ENCODE measurements at regions not wholly inside any gene's neighbourhood (a gene's known extent, or its start where the extent isn't known, plus 50 kb on each side); places are given as distances from the start of the nearest gene placed in this dataset.
A peak's percentile ranks its signal among the peaks of the same experiment; 100 is the strongest.
"Not testable (repeated sequence)": the region's sequence is repeated elsewhere in the genome, so short reads cannot be mapped to it uniquely, and the experiment has no call there.

DNA sequence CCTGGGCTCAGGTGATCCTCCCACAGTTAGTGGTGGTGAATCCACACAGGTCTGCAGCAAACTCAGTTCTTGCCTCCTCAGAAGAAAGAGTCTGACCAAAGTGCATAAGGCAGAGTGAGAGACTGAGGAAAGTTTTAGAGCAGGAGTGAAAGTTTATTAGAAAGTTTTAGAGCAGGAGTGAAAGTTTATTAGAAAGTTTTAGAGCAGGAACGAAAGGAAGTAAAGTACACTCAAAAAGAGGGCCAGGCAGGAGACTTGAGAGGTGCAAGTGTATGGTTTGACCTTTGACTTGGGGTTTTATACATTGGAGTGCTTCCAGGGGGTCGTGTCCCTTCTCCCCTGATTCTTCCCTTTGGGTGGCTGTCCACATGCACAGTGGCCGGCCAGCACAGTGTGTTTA, 84.2 kb downstream of the LSM3 start:
- H3K9ac ChIP-seq (ENCODE audit: low read depth, low read length), result no peak overlapping the region
- H3K27me3 ChIP-seq (ENCODE audit: insufficient read depth, low read length), result no peaks in the 10 kb centered on the region
- H3K27ac ChIP-seq (ENCODE audit: low read length), result no peak overlapping the region
- H3K4me1 ChIP-seq (ENCODE audit: insufficient read depth, low read length), result no peaks in the 10 kb centered on the region
- no peak overlapping the region for H3K4me3 ChIP-seq (ENCODE audit: low read length)
- H3K36me3 ChIP-seq (ENCODE audit: insufficient read depth, low read depth, low read length), result no peaks in the 10 kb centered on the region
- H3K9me3 ChIP-seq (ENCODE audit: insufficient read depth, low read depth, low read length), result no peaks in the 10 kb centered on the region

DNA sequence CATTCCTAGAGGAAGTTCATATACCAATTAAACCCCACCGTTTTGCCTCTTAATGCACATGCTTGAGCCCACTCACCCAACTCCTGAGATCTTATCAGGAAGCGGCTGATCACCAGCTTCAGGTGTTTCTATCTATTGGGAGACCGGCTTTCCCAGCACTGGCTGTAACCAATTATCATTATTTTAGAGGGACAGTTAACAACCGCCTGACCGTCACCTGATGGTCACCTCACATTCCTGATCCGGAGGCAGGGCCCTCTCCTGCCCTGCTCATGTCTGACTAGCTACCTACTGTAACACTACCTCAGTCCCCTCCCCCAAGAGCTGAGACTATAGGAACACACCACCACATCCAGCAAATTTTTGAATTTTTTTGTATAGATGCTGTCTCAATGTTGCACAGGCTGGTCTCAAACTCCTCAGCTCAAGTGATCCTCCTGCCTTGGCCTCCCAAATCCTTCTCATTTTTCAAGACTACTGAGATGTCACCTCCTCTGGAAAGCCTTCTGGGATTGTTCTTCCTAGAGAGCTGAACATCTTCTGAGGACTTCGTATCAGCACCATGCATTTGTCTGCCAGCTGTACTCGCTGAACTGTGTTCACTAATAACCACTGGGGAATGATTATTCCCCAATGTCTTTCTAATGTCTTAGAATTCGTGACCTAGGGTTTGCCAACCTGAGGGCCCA, 84.8 kb downstream of the LSM3 start:
- no peak overlapping the region for H3K27ac ChIP-seq (ENCODE audit: low read length)
- no peak overlapping the region for H3K9ac ChIP-seq (ENCODE audit: low read depth, low read length)
- no peak overlapping the region for H3K4me3 ChIP-seq (ENCODE audit: low read length)
- H3K4me1 ChIP-seq (ENCODE audit: insufficient read depth, low read length), result no peaks in the 10 kb centered on the region
- no peaks in the 10 kb centered on the region for H3K36me3 ChIP-seq (ENCODE audit: insufficient read depth, low read depth, low read length)
- H3K9me3 ChIP-seq (ENCODE audit: insufficient read depth, low read depth, low read length), result no peaks in the 10 kb centered on the region
- no peaks in the 10 kb centered on the region for H3K27me3 ChIP-seq (ENCODE audit: insufficient read depth, low read length)

DNA sequence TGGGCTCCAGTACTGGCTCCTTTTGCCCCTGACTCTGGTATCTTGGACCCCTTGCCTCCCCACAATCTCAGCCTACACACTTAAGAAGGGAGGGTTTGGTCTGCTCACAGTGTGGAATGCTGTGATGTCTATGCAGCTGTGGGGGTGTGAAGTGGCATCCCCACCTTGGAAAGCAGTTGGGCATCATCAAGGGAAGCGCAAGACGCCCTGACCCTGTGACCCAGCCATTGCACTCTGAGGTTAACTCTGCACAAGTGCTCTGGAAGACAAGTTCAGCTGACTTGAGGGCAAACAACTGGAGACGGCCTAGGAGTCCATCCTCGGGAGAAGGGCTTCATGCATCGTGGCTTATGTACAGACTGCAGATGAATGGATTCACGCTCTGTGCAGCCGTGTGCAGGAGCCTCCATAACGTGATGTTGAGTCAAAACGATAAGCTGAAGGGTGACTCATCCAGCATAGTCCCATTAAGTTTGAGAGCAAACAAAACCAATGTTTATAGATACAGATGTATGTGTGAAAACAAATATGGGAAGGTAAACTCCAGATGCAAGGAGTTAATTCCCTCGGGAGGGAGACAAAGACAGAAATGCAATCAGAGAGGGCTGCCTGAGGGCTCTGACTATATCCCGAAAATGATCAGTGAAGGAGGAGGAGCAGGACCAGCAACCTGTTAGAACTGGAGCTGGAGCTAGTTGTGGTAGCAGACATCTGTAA, 86.8 kb downstream of the LSM3 start:
- Histone ChIP-seq H3K4me3 (ENCODE audit: low read length) (no peak overlapping the region), H3K27ac (ENCODE audit: low read length) (no peak overlapping the region), H3K36me3 (ENCODE audit: insufficient read depth, low read depth, low read length) (no peaks in the 10 kb centered on the region), H3K27me3 (ENCODE audit: insufficient read depth, low read length) (no peaks in the 10 kb centered on the region), H3K4me1 (ENCODE audit: insufficient read depth, low read length) (no peaks in the 10 kb centered on the region), H3K9me3 (ENCODE audit: insufficient read depth, low read depth, low read length) (no peaks in the 10 kb centered on the region; the same call in 1 of the 2 replicates), H3K9ac (ENCODE audit: low read depth, low read length) (no peak overlapping the region)

DNA sequence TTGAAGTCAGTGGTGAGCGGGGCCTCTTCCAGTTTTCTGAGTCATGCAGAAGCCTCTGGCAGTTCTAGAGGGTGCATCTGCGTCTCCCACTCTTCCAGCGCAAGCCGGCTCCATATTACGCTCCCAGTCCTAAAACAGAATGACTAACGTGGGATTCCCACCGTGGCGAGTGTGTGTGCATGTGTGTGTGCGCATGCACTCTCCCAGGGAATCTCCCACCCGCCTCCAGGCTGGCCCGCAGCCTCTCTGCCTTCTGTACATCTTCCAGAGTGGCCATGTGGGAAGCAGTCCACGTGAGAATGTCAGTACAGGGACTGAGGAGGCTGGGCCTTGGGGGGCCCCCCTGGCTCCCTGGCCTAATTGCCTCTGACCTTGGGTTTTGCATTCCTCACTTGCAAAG, 87.7 kb downstream of the LSM3 start:
- Histone ChIP-seq H3K9ac (ENCODE audit: low read depth, low read length) (no peak overlapping the region), H3K27ac (ENCODE audit: low read length) (no peak overlapping the region), H3K36me3 (ENCODE audit: insufficient read depth, low read depth, low read length) (no peaks in the 10 kb centered on the region), H3K4me1 (ENCODE audit: insufficient read depth, low read length) (no peaks in the 10 kb centered on the region), H3K27me3 (ENCODE audit: insufficient read depth, low read length) (no peaks in the 10 kb centered on the region), H3K9me3 (ENCODE audit: insufficient read depth, low read depth, low read length) (no peaks in the 10 kb centered on the region; the same call in 1 of the 2 replicates), H3K4me3 (ENCODE audit: low read length) (no peak overlapping the region)

DNA sequence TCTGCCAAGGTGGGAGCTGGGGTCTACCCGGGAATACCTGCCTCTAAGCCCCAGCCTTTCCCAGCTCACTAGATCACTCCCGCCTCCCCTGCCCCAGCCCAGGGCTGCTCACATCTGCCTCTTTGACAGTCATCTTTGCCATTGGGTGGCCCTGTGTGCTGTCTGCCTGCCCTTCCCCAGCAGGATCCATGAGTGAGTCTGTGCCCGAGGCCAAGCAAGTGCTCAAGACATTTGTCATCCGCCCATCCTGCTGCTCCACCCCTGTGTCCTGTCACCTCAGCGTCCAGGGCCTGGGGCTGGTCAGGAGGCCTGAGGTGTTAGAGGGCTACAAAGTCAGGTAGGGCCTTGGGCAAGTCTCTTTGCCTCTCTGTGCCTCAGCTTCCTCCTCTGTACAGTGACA, 89.4 kb downstream of the LSM3 start:
- Histone ChIP-seq H3K27ac (ENCODE audit: low read length) (no peak overlapping the region), H3K36me3 (ENCODE audit: insufficient read depth, low read depth, low read length) (no peaks in the 10 kb centered on the region), H3K4me3 (ENCODE audit: low read length) (no peak overlapping the region), H3K4me1 (ENCODE audit: insufficient read depth, low read length) (no peaks in the 10 kb centered on the region; the same call in 1 of the 2 replicates), H3K9ac (ENCODE audit: low read depth, low read length) (no peak overlapping the region), H3K9me3 (ENCODE audit: insufficient read depth, low read depth, low read length) (no peaks in the 10 kb centered on the region; the same call in 1 of the 2 replicates), H3K27me3 (ENCODE audit: insufficient read depth, low read length) (no peaks in the 10 kb centered on the region)

DNA sequence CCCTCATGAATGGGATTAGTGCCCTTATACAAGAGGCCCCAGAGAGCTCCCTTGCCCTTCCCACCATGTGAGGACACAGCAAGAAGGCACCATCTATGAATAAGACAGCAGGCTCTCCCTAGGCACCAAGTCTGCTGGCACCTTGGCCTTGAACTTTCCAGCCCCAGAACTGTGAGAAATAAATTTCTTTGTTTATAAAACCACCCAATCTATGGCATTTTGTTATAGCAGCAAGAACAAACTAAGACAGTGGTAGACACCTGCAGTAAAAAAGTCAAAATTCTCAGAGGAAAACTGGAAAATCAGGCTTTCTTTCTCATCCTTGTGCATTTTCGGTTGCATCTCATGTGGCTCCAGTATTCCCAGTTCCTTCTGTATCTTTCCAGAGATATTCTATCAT, 90.3 kb downstream of the LSM3 start:
- Histone ChIP-seq H3K4me1 (ENCODE audit: insufficient read depth, low read length) (peaks cover 8% of the 10 kb centered on the region), H3K9ac (ENCODE audit: low read depth, low read length) (no peak overlapping the region), H3K9me3 (ENCODE audit: insufficient read depth, low read depth, low read length) (no peaks in the 10 kb centered on the region; the same call in 1 of the 2 replicates), H3K27ac (ENCODE audit: low read length) (no peak overlapping the region), H3K36me3 (ENCODE audit: insufficient read depth, low read depth, low read length) (no peaks in the 10 kb centered on the region), H3K27me3 (ENCODE audit: insufficient read depth, low read length) (no peaks in the 10 kb centered on the region), H3K4me3 (ENCODE audit: low read length) (no peak overlapping the region)

DNA sequence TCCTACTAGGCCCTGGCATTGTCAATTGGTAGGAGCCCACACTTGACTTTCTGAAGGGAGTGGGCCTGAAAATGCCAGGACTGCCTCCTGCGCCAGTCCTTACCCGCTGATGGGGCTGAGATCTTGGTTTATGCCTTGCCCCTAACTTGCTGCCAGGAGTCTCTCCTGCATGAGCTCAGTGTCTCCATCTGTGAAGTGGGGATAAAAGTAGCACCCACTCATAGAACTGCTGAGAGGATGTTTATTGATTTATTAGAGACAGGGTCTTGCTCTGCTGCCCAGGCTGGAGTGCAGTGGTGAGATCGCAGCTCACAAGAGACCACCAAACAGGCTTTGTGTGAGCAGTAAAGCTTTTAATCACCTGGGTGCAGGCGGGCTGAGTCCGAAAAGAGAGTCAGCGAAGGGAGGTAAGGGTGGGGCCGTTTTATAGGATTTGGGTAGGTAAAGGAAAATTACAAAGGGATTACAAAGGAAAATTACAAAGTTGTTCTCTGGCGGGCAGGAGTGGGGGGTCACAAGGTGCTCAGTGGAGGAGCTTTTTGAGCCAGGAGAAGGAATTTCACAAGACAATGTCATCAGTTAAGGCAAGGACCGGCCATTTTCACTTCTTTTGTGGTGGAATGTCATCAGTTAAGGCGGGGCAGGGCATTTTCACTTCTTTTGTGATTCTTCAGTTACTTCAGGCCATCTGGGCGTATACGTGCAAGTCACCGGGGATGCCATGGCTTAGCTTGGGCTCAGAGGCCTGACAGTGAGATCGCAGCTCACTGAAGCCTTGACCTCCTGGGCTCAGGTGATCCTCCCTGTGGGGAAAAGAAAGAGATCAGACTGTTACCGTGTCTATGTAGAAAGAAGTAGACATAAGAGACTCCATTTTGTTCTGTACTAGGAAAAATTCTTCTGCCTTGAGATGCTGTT, 93.7 kb downstream of the LSM3 start:
- Histone ChIP-seq H3K27ac (ENCODE audit: low read length) (peak overlapping the region; percentile 61), H3K4me1 (ENCODE audit: insufficient read depth, low read length) (peaks cover 10% of the 10 kb centered on the region), H3K9ac (ENCODE audit: low read depth, low read length) (peak overlapping the region; percentile 65; the same call in 1 of the 2 replicates)
- not testable (repeated sequence) for H3K9me3 ChIP-seq (ENCODE audit: insufficient read depth, low read depth, low read length); H3K27me3 ChIP-seq (ENCODE audit: insufficient read depth, low read length); H3K4me3 ChIP-seq (ENCODE audit: low read length); H3K36me3 ChIP-seq (ENCODE audit: insufficient read depth, low read depth, low read length)

DNA sequence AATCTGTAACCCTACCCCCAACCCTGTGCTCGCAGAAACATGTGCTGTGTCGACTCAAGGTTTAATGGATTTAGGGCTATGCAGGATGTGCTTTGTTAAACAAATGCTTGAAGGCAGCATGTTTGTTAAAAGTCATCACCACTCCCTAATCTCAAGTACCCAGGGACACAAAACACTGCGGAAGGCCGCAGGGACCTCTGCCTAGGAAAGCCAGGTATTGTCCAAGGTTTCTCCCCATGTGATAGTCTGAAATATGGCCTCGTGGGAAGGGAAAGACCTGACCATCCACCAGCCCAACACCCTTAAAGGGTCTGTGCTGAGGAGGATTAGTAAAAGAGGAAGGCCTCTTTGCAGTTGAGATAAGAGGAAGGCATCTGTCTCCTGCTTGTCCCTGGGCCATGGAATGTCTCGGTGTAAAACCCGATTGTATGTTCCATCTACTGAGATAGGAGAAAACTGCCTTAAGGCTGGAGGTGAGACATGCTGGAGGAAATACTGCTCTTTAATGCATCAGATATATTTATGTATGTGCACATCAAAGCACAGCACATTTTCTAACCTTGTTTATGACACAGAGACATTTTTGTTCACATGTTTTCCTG, 94.4 kb downstream of the LSM3 start:
- not testable (repeated sequence) for H3K27me3 ChIP-seq (ENCODE audit: insufficient read depth, low read length); H3K9me3 ChIP-seq (ENCODE audit: insufficient read depth, low read depth, low read length); H3K36me3 ChIP-seq (ENCODE audit: insufficient read depth, low read depth, low read length); H3K4me3 ChIP-seq (ENCODE audit: low read length); H3K27ac ChIP-seq (ENCODE audit: low read length)
- Histone ChIP-seq H3K9ac (ENCODE audit: low read depth, low read length) (peak overlapping the region; percentile 56; the same call in 1 of the 2 replicates), H3K4me1 (ENCODE audit: insufficient read depth, low read length) (peaks cover 10% of the 10 kb centered on the region)

DNA sequence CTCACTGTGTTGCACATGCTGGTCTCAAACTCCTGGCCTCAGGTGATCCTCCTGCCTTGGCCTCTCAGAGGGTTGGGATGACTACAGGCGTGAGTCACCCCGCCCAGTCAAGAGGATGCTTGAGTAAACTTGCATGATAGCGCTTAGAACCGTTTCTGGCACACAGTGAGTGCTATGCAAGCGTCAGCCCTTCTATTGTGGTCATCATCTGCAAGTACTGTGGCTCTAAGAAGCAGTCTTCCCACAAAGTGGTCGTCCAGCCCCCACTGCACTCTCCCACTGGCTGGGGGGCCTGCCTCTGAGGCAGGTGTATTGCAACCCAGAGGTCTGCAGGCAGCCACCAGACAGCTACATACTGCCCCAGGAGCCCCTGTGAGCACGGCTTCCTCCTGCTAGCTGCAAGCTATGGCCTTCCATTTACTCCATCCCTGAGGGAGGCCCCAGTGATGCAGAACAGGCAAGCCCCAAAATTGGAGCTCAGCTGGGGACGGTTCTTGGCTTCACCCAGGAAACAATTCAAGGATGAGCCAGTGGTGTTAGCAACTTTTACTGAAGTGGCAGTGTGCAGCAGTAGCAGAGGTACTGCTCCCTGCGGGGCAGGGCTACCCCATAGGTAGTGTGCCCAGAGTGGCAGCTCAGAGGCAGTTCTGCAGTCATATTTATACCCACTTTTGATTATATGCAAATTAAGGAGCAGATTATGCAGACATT, 95.4 kb downstream of the LSM3 start:
- Histone ChIP-seq H3K4me3 (ENCODE audit: low read length) (no peak overlapping the region), H3K36me3 (ENCODE audit: insufficient read depth, low read depth, low read length) (no peaks in the 10 kb centered on the region), H3K4me1 (ENCODE audit: insufficient read depth, low read length) (peaks cover 19% of the 10 kb centered on the region), H3K9ac (ENCODE audit: low read depth, low read length) (peak overlapping the region; percentile 56; the same call in 1 of the 2 replicates), H3K27me3 (ENCODE audit: insufficient read depth, low read length) (0 out of 2 replicates have a peak, but pooled peaks cover 7% of the 10 kb centered on the region), H3K27ac (ENCODE audit: low read length) (peak overlapping the region; percentile 27), H3K9me3 (ENCODE audit: insufficient read depth, low read depth, low read length) (no peaks in the 10 kb centered on the region)

DNA sequence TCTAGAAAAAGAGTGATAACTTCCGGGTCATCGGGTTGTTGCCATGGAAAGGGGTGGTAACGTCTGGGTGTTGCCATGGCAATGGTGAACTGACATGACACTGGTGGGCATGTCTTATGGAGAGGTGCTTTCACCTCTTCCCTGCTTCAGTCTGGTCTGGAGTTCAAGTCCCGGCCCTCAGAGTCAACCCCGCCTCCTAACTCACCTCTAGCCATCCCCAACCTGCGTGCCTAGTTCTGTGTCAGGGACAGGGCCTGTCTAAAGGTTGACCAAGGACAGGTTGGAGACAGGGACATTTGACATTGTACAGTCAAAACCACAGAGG, 96.0 kb downstream of the LSM3 start:
- Histone ChIP-seq H3K4me1 (ENCODE audit: insufficient read depth, low read length) (peaks cover 22% of the 10 kb centered on the region), H3K27me3 (ENCODE audit: insufficient read depth, low read length) (0 out of 2 replicates have a peak, but pooled peaks cover 7% of the 10 kb centered on the region), H3K4me3 (ENCODE audit: low read length) (no peak overlapping the region), H3K36me3 (ENCODE audit: insufficient read depth, low read depth, low read length) (no peaks in the 10 kb centered on the region), H3K9me3 (ENCODE audit: insufficient read depth, low read depth, low read length) (no peaks in the 10 kb centered on the region), H3K27ac (ENCODE audit: low read length) (no peak overlapping the region), H3K9ac (ENCODE audit: low read depth, low read length) (no peak overlapping the region)

All from iPS-20b (cell line).